MCF 10A (cell line): ENCODE measurements at regions not wholly inside any gene's neighbourhood (a gene's known extent, or its start where the extent isn't known, plus 50 kb on each side); places are given as distances from the start of the nearest gene placed in this dataset.

Experiments
- BruUV-seq: library from RNA; stranded (reverse); fragments of 400-500 nt; replicated peaks from 2 replicates; lab custom pipeline; 2021; lab: Mats Ljungman, UMichigan
- CTCF ChIA-PET: fragments of 300-600 bp; sonication (Branson Sonifier 250); formaldehyde crosslinking; extraction: SDS; loops from one replicate; lab custom pipeline; 2021; ENCODE audit warnings: antibody characterized with exemption, inconsistent platforms; lab: Yijun Ruan, JAX
- POLR2A ChIA-PET: fragments of 300-600, 350-650 bp; sonication (Branson Sonifier 250); formaldehyde crosslinking; extraction: SDS; loops from one replicate; lab custom pipeline; 2020; ENCODE audit warnings: antibody characterized with exemption, inconsistent platforms; lab: Yijun Ruan, JAX
- DNase-seq: peaks from one replicate; pipeline ENCODE4 v3.0.0-alpha.2; 2018; ENCODE audit not compliant: unreplicated experiment
- H3K27ac Mint-ChIP-seq: one replicate; pipeline ENCODE4 v1.8.0; 2022; ENCODE audit warnings: mild to moderate bottlenecking, low read depth, mixed read lengths; ENCODE audit not compliant: unreplicated experiment
- H3K27me3 Mint-ChIP-seq: one replicate; pipeline ENCODE4 v1.8.0; 2022; ENCODE audit warnings: mixed read lengths; ENCODE audit not compliant: insufficient read depth, unreplicated experiment
- H3K36me3 Mint-ChIP-seq: one replicate; pipeline ENCODE4 v1.8.0; 2022; ENCODE audit warnings: mild to moderate bottlenecking, moderate library complexity, mixed read lengths; ENCODE audit not compliant: insufficient read depth, unreplicated experiment
- H3K4me1 Mint-ChIP-seq: one replicate; pipeline ENCODE4 v1.8.0; 2022; ENCODE audit warnings: mixed read lengths; ENCODE audit not compliant: insufficient read depth, unreplicated experiment
- H3K4me3 Mint-ChIP-seq: one replicate; pipeline ENCODE4 v1.8.0; 2022; ENCODE audit warnings: mild to moderate bottlenecking, moderate library complexity, mixed read lengths; ENCODE audit not compliant: unreplicated experiment
- H3K9me3 Mint-ChIP-seq: one replicate; pipeline ENCODE4 v1.8.0; 2022; ENCODE audit warnings: mixed read lengths; ENCODE audit not compliant: unreplicated experiment
- CTCF ChIP-seq: fragments of 200-600 bp; IDR thresholded peaks from one replicate; pipeline ENCODE4 v1.8.0; 2022; ENCODE audit warnings: antibody characterized with exemption, mild to moderate bottlenecking; ENCODE audit not compliant: unreplicated experiment
- intact Hi-C: fragments of 100-400 bp; cut with micrococcal nuclease; formaldehyde crosslinking; loops from 2 replicates; pipeline ENCODE4 v1.14.1; 2022

DNA sequence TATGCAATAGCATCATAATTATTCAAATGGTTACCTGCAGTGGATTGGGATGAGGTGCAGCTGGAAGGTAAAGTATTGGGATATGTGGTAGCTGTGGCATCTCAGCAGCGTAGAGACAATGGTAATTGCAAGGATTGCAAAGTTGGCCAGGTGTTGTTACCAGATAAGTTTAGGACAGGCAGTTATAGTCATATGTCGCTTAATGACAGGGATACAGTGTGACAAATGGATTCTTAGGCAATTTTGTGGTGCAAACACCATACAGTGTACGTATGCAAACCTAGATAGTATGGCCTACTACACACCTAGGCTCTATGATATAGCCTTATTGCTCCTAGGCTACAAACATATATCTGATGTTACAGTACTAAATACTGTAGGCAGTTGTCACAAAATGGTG lies 163.5 kb upstream of the LYZL2 start:
- H3K27ac Mint-ChIP-seq: no peak overlapping the region
- no peaks in the 10 kb centered on the region for H3K27me3 Mint-ChIP-seq
- no peak for TF ChIP-seq CTCF
- CTCF ChIA-PET: no interaction called here
- no peaks in the 10 kb centered on the region for H3K9me3 Mint-ChIP-seq
- H3K36me3 Mint-ChIP-seq: no peaks in the 10 kb centered on the region
- intact Hi-C loops: no loop called here
- H3K4me1 Mint-ChIP-seq: peaks cover 7% of the 10 kb centered on the region
- H3K4me3 Mint-ChIP-seq: no peak overlapping the region
- POLR2A ChIA-PET: no interaction called here
- BruUV-seq: no TSS peak
- DNase-seq: no peak

DNA sequence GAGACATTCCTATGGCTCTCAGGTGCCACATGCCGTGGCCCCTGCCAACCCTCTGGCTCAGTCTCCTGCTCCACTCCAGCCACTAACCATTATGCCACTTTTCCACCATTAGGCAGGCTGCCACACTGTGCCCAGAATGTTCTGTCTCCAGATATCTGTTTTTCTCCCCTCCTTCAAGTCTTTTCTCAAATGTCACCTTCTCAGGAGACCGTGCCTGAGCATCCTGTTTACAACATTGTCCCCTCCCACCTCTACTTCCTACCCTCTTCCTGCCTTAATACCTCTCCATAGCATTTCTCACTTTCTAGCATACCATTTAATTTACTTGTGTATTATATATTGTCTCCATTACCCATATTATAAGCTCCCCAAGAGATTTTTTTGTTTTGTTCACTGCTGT lies 162.5 kb upstream of the LYZL2 start:
- Mint-ChIP-seq H3K27ac (no peak overlapping the region), H3K36me3 (no peaks in the 10 kb centered on the region), H3K27me3 (no peaks in the 10 kb centered on the region), H3K9me3 (no peaks in the 10 kb centered on the region), H3K4me1 (peaks cover 10% of the 10 kb centered on the region), H3K4me3 (no peak overlapping the region)
- no peak for DNase-seq
- CTCF ChIA-PET: no interaction called here
- intact Hi-C loops: no loop called here
- POLR2A ChIA-PET: no interaction called here
- no TSS peak for BruUV-seq
- no peak for TF ChIP-seq CTCF

DNA sequence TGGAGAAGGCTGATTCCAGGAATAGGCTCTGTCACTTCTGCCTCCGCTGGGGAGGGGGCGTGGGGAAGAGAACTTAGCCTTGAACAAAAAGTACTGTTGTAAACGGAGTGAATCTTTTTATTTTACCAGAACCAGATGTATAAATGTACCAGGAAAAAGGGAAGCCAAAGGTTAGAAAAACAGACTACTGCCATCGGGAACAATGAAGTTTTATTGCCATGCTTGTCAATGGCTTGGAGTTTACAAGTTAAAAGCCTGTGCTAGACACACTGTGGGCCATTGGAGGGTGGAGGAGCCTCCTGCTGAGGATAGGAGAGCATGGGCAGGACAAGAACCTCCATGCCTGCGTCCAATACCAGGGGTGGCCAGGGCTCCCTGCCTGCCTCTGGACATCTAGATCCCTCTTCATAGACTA lies 161.7 kb upstream of the LYZL2 start:
- no peak for DNase-seq
- Mint-ChIP-seq H3K9me3 (no peaks in the 10 kb centered on the region), H3K36me3 (no peaks in the 10 kb centered on the region), H3K4me1 (peaks cover 10% of the 10 kb centered on the region), H3K27me3 (no peaks in the 10 kb centered on the region), H3K4me3 (no peak overlapping the region), H3K27ac (no peak overlapping the region)
- no TSS peak for BruUV-seq
- intact Hi-C loops: no loop called here
- CTCF ChIA-PET: interaction anchor here (0.6 kb wide), 1 partner anchor 9 kb away, joined by 3 read pairs; no protein-coding TSS in a partner anchor
- TF ChIP-seq CTCF: no peak
- POLR2A ChIA-PET: no interaction called here

GRCh38 chr10:30789806-30790205 lies 160.3 kb upstream of the LYZL2 start:
- intact Hi-C loops: loop anchor here (5.0 kb wide), 1 partner anchor 242 kb away; the partner anchor contains the start of gene ZNF438
- no peaks in the 10 kb centered on the region for H3K27me3 Mint-ChIP-seq
- H3K27ac Mint-ChIP-seq: peak overlapping the region; percentile 36
- TF ChIP-seq CTCF: no peak
- no peak overlapping the region for H3K4me3 Mint-ChIP-seq
- DNase-seq: no peak
- ChIA-PET POLR2A (interaction anchor here (0.7 kb wide), 1 partner anchor 976 kb away, joined by 4 read pairs; no protein-coding TSS in a partner anchor), CTCF (no interaction called here)
- H3K36me3 Mint-ChIP-seq: no peaks in the 10 kb centered on the region
- no TSS peak for BruUV-seq
- peaks cover 10% of the 10 kb centered on the region for H3K4me1 Mint-ChIP-seq
- no peaks in the 10 kb centered on the region for H3K9me3 Mint-ChIP-seq
